ENCODE measurements at regions not wholly inside any gene's neighbourhood (a gene's known extent, or its start where the extent isn't known, plus 50 kb on each side); places are given as distances from the start of the nearest gene placed in this dataset.

DNA sequence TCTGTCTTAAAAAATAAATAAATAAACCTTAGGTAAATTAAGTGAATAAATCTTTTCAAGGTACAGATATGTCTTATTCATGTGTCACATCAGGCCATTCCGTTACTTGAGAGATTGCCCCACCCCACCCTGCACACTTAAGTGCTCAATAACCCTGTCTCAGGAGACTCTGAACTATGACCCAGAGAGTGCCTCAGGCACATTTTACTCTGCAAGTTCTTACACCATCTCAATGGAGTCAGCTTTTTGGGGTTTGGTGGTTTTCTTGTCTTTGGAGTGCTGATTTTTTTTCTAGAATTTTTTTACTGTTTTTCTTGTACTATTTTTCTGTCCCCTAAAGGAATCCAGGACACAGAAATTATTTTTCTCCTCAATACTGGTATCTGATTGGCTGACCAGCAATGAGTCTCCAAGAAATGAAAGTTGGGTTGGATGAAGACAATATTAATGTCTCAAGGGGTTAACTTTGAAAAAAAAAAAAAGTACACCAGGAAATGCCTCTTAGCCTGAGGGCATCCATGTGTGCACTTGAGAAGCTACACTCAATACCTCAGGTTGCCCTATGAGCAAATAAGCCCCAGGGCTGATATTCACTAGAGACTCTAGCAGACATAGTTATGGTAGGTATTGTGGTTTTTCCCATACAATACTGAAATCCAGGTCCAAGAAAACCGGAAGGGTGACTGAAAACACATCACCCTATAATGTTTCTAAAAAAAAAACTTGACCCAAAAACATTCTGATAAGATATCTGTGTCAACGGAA is 114.6 kb upstream of the ZNF91 start:
- H3K9me2 ChIP-seq (replicated peaks; ENCODE audit: low read length), result no peaks in the 10 kb centered on the region
- CTCF ChIA-PET, result no interaction called here
- TF ChIP-seq, protein P1, sequence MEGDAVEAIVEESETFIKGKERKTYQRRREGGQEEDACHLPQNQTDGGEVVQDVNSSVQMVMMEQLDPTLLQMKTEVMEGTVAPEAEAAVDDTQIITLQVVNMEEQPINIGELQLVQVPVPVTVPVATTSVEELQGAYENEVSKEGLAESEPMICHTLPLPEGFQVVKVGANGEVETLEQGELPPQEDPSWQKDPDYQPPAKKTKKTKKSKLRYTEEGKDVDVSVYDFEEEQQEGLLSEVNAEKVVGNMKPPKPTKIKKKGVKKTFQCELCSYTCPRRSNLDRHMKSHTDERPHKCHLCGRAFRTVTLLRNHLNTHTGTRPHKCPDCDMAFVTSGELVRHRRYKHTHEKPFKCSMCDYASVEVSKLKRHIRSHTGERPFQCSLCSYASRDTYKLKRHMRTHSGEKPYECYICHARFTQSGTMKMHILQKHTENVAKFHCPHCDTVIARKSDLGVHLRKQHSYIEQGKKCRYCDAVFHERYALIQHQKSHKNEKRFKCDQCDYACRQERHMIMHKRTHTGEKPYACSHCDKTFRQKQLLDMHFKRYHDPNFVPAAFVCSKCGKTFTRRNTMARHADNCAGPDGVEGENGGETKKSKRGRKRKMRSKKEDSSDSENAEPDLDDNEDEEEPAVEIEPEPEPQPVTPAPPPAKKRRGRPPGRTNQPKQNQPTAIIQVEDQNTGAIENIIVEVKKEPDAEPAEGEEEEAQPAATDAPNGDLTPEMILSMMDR (conservative IDR thresholded peaks at IDR 0.05; ENCODE audit: low read depth, low read length), result no peak
- TF ChIP-seq EZH2 (IDR thresholded peaks at IDR 0.05; ENCODE audit: low read length, unreplicated experiment), result no peak
- no peak for TF ChIP-seq EZH2phosphoT487 (IDR thresholded peaks at IDR 0.05; ENCODE audit: borderline replicate concordance, low read length)
- no peaks in the 10 kb centered on the region for H3K36me3 ChIP-seq (ENCODE audit: low read depth, low read length)
- POLR2A ChIA-PET (ENCODE audit: unreplicated experiment), result no interaction called here
- DNase-seq (peak; percentile 89), ATAC-seq (peak; percentile 57; the same call in 1 of the 2 replicates)
- H3K4me1 ChIP-seq (ENCODE audit: insufficient read depth, low read length), result peaks cover 7% of the 10 kb centered on the region; the same call in 1 of the 2 replicates
- no peak overlapping the region for H3K9ac ChIP-seq (ENCODE audit: low read length)
- H3K27ac ChIP-seq (ENCODE audit: low read length), result peak overlapping the region; percentile 59
- no peak overlapping the region for H3K4me2 ChIP-seq (ENCODE audit: low read length)
- no peaks in the 10 kb centered on the region for H3K79me2 ChIP-seq (ENCODE audit: low read length)
- BruUV-seq (replicated peaks), result no TSS peak
- H3K27me3 ChIP-seq (ENCODE audit: low read length), result no peaks in the 10 kb centered on the region
- H3K9me3 ChIP-seq (ENCODE audit: low read length), result no peaks in the 10 kb centered on the region
- H4K20me1 ChIP-seq (ENCODE audit: low read length), result no peaks in the 10 kb centered on the region
- H3K4me3 ChIP-seq (ENCODE audit: low read length), result no peak overlapping the region
- H2AFZ ChIP-seq (ENCODE audit: low read length), result no peak overlapping the region
- intact Hi-C loops (cut with micrococcal nuclease), result no loop called here
- H3F3A ChIP-seq (ENCODE audit: low read length, unreplicated experiment), result no peaks in the 10 kb centered on the region

DNA sequence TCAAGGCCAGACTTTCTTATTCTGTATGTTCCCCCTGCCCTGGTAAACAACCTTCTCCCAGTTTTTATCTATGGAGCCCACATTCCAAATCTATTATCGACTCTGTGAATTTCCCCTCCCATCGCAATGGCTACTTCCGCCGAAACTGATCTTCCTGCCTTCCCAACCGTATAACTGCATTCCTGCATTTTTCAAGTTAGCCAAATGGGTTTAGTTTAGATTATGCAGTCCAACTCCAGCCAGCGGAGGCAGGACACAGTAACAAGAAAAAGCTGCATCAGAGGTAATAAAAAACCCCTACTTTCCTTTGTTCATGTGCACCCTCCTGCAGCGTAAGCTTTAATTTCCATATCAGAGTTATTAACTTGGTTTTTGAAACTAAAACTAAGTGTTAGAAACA is 112.2 kb upstream of the ZNF91 start:
- no peak overlapping the region for H3K4me3 ChIP-seq (ENCODE audit: low read length)
- H3K36me3 ChIP-seq (ENCODE audit: low read depth, low read length), result no peaks in the 10 kb centered on the region
- no TSS peak for BruUV-seq (replicated peaks)

More for the DNA sequence above, 112.2 kb upstream of the ZNF91 start:
- no peaks in the 10 kb centered on the region for H3K79me2 ChIP-seq (ENCODE audit: low read length)
- intact Hi-C loops (cut with micrococcal nuclease), result no loop called here
- CTCF ChIA-PET, result no interaction called here
- H3K27ac ChIP-seq (ENCODE audit: low read length), result no peak overlapping the region
- H2AFZ ChIP-seq (ENCODE audit: low read length), result no peak overlapping the region
- H3K9ac ChIP-seq (ENCODE audit: low read length), result no peak overlapping the region
- H4K20me1 ChIP-seq (ENCODE audit: low read length), result no peaks in the 10 kb centered on the region
- H3K9me2 ChIP-seq (replicated peaks; ENCODE audit: low read length), result no peaks in the 10 kb centered on the region
- POLR2A ChIA-PET (ENCODE audit: unreplicated experiment), result no interaction called here
- ATAC-seq (no peak), DNase-seq (no peak)
- TF ChIP-seq EZH2 (IDR thresholded peaks at IDR 0.05; ENCODE audit: low read length, unreplicated experiment) (no peak), EZH2phosphoT487 (IDR thresholded peaks at IDR 0.05; ENCODE audit: borderline replicate concordance, low read length) (no peak)
- TF ChIP-seq, protein P1 (conservative IDR thresholded peaks at IDR 0.05; ENCODE audit: low read depth, low read length), result no peak
- H3K9me3 ChIP-seq (ENCODE audit: low read length), result no peaks in the 10 kb centered on the region
- H3K4me1 ChIP-seq (ENCODE audit: insufficient read depth, low read length), result peaks cover 7% of the 10 kb centered on the region; the same call in 1 of the 2 replicates
- H3K4me2 ChIP-seq (ENCODE audit: low read length), result no peak overlapping the region
- H3K27me3 ChIP-seq (ENCODE audit: low read length), result no peaks in the 10 kb centered on the region
- H3F3A ChIP-seq (ENCODE audit: low read length, unreplicated experiment), result no peaks in the 10 kb centered on the region
